TTC549 (cell line): ENCODE measurements at regions not wholly inside any gene's neighbourhood (a gene's known extent, or its start where the extent isn't known, plus 50 kb on each side); places are given as distances from the start of the nearest gene placed in this dataset.

Experiments used
- FAIRE-seq: peaks from 2 replicates; lab custom pipeline; 2012; peaks lifted over from hg19 to GRCh38; lab: Jason Lieb, UNC

DNA sequence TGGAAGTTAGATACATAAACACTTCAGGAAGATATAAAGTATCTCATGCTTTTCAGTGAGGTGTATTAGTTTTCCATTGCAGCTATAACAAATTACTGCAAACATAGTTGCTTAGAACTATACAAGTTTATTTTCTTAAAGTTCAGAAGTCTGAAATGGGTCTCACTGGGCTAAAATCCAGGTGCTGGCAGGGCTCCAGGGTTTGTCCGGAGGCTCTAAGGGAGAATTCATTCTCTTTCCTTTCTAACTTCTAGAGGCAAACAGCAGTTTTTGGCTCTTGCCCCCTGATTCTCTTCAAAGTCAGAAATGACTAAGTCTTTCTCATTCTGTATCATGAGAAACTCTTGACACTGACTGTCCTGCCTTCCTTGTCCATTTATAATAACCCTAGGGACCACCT is 138.8 kb downstream of the AASDHPPT start:
- FAIRE-seq, result no peak

DNA sequence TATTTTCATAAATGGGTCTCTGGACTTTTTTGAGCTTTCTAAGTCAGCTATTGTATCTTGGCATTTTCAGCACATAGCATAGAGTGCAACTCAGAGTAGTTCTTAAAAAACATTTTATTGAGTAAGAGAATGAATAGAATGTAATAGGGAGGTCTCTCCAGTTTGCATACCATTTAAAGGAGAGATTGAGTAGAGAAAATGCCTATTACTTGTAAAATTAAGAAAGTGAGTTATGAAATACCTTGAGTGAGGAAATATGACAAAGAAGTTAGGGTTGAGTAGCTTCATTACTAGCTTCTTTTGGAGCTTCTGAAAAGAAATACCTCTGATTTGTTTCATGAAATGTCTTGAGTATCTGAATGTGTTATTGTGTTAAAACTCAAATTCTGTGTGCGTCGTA is 140.0 kb downstream of the AASDHPPT start:
- no peak for FAIRE-seq

DNA sequence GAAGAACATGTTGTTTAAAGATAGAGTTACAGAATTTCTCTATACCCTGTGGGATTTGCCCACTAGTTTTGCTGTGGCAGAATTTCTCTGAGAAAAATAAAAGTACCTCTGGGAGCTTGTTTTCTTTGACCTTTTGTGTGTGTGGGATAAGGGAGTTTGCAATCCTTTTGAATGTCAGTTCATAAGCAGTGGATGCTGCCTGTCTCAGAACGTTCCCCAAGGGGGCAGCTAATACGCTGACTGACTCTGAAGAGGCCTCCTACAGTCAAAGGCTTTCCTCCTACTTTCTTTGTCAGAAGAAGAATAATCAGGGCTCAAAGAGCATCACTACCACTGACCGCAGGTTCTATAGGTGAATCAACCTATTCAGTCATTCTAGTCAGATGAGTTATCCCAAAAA is 140.6 kb downstream of the AASDHPPT start:
- no peak for FAIRE-seq

DNA sequence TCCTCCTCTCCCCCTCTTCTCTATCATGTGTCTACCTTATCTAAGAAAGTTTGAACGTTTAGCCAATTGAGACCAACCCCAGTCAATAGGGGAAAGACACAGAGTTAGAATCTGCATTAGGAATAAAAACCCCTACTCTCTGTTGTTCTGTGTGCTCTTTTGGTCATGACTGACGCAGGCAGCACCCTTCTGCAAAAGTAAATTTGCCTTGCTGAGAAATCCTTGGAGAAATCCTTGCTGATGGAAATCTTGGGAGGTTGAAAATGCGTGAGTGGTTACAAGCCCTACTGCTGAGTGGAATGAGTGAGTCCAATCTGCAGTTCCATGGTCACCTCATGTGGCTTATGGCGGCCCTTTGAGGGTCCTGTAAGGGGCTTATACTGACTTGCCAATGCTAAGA is 145.2 kb downstream of the AASDHPPT start:
- no peak for FAIRE-seq

DNA sequence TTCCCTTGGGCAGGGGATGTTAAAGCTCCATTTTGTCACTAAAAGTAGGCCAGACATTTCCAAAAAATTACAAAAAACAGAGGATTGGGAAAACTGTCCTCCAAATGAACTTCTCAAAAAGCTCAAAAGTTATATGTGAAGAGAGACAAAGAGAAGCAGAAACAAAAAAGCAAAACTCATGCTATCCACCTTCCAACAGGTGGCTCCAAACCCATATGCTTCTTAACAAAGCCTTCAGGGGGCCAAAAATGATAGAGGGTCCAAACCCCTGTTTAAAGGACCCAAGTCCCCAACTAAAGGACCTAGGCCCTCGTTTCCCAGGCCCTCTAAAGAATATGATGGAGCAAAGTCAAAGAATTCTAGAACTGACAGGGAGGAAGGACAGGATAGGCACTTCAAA is 146.7 kb downstream of the AASDHPPT start:
- no peak for FAIRE-seq

DNA sequence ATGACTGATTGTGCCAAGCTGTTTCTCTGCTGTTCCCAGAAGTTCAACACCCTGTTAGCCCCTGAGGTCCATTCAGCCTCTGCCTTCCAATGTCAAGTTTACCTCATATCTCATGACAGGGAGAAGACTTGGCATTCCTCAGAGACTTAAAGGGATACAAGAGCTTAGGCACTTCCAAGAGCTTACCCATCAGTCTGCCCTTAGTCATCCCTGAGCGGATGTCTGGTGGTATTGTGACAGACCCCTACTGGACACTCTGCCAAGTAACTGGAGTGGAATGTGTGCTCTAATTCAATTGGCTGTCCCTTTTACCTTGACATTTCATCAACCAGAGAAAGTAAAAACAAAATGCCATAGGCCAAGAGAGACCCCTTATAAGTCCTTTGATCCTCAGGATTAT is 151.5 kb downstream of the AASDHPPT start:
- no peak for FAIRE-seq

DNA sequence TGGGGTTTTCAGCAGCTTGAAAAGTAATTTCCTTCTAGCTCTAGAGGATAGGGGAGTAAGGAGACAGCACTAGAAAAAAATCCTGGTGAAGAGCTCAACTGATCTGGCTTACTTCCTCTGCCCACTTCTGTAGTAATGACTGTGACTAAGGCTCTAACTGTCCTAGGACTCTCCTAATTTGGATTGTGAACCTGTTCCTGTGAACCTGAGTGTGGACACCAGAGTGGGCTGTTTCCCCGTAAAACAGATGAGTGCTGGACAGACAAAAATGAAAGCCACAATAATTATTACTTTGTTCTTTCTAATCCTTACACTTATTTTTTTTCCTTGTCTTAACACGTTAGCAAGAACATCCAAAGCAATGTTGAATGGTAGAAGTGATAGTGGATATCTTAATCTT is 154.1 kb downstream of the AASDHPPT start:
- no peak for FAIRE-seq

DNA sequence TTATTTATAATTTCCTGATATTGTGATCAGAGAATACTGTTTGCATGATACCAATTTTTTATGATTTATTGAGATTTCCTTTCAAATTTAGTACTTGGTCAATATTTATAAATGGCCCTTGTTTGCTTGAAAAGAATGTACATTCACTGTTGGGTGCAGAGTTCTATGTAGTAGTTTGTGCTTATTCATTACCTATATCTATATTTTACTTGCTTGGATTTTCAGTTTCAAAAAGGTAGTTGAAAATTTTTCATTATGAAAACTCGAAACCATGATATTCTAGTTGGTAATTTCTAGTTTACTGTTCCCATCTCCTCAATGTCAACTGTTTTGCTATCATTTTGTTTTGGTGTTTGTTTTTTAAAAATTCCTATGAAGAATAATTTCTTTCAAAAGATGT is 155.7 kb downstream of the AASDHPPT start:
- FAIRE-seq, result no peak

DNA sequence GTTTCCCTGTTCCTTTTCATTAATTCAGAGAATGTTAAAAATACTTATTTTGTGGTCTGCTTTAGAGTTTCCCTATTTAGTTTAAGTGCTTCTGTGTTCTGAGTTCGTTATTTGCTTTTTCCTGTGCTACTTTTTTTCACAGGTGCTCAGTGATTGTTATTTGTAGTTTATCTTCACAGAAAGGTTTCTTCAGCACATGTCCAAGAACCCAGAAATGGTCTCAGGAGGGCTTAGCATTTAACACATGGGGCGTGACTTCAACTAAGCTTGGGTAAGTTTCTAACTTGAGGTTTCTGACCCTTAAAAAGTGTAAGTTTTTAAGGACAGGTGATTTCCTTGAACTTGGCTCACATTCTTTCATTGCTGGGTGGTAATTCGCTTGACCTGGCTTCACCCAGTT is 157.3 kb downstream of the AASDHPPT start:
- no peak for FAIRE-seq

DNA sequence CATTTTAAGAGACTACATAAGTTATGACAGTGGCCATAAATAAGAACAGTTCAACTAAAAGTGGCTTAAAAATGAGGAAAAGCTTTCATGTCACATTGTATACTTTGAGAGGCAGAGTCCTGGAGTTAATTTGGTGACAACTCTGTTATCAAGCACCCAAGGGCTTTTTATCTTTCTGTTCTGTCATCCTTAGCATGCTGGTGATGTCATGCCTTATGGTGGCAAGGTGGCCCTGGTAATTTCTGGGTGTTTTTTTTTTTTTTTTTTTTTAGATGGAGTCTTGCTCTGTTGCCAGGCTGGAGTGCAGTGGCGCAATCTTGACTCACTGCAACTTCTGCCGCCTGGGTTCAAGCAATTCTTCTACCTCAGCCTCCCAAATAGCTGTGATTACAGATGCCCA is 158.8 kb downstream of the AASDHPPT start:
- FAIRE-seq, result no peak

DNA sequence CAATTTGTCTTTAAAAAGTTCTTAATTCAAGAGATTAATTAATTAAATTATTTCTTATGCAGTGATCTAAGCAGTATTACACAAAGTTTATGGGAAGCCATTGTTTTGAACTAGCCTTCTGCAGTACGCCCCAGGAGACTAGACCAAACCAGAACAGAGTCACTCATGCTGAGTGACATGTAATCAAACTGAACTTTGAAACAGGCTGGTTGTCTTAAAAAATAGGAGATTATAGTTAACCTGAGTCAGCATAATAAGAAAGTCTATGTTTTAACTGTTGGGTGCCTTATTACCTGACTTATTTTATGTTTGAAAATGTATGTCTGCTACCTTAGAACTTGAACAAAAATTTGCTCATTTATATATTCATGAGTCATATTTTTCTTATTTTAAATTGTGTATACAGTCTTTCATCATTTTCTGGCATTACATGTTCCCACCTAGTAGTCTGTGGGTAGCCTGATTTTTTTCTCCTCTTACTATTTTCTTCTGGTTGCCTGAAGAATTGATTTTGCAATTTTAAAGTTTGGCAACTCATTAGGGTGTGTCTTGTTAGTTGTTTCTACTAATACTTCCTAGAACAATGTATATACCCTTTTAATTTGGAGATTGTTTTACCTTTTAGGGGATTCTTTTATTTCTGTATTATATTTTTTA is 161.4 kb downstream of the AASDHPPT start:
- no peak for FAIRE-seq

DNA sequence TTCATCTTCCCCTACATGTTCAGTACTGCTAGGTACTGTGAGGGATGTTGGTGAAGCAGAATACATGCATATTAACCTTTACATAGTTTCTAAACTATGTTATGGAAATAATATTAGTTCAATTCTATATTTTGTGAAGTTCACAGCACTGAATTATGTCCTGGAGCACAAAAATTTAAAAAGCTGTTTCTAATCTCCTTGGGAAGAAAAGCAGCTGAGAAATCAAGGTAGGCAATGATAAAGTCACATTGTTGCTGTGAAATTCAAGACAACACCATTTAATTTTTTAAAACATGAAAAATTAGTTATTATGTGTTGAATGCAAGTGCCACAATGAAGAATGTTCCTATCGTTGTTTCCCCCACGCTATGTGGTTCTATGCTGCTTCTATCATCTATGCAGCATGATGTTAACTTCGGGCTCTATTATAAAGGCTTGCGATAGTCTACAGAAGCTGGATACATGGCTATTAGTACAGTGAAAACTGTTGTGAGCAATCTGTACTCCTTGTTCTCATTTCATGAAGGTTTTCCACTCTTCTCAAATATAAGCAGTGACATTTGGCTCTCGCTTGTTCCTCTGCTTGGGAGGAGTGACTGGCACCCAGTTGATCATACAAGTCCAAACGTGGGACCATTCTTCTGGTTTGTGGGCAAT is 164.3 kb downstream of the AASDHPPT start:
- FAIRE-seq, result no peak

DNA sequence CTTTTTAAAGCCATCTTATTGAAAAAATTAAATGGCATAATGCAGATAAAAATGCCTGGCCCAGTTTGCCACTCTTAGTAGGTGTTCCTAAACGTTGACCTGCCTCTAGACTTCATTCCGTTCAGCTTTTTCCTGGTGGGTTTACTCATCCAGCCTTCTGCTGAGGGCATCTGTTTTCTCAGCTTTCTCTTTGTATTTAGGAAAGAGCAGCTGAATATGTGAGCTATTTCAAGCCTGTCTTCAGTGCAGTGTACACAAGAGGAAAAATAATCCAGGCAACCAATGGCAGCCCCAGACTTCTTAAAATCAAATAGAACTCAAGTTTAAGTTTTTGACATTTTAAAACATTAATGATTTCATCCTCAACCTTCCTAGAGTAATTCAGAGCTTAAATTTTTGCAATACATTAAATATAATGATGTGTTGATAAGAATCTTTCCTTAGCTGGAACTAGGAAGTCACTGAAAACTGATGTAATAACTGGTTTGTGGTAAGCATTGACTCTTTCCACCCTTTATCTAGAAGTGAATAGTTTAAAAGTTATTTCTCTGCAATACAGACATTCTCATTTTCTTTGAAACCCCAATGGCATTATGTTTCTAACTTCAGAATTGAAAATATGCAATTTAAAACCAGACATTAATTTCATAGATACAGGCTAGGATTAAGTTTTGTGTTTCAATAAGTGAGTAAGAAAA is 165.4 kb downstream of the AASDHPPT start:
- FAIRE-seq, result no peak

DNA sequence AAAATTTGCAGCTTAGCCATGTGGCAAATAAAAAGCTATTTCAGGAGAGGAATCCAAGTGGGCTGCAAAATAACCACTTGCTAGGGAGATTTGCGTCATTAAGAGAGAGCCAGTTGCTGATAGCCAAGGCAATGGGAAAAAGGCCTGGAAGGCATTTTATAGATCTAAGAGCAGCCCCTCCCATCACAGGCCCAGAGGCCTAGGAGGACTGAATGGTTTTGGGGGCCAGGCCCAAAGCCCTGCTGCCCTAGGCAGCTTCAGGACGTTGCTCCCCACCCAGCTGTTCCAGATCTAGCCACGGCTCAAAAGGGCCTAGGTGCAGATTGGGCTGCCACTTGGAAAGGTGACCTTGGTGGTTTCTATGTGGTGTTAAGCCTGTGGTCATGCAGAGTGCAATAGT is 169.0 kb downstream of the AASDHPPT start:
- FAIRE-seq, result no peak

DNA sequence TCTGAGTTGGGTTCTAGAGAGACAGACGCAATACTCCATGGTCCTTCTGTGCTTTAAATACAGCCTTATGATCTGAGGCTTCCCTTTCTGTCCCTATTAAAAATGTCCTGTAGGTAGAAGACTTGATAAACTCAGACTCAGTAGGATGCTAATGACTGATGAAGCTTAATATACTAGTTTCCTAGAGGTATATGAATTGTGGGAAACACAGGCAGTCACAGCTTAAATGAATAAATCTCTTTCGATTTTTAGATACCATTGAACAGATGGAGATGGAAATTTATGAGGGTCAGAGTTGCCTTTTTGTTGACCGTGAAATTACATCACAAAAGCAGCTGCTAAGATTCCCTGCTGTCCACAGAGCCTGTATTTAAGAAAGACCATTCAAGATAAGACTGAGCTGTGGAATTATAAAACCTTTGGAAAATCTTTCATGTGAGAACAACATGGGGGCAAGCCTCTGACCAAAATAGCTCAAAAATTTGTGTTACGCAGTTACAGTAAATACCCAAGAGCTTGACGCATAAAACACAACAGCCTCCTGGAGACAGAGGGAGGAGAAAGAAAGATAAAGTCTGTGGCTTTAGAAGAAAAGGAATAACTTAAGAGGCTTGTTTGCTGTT is 172.3 kb downstream of the AASDHPPT start:
- FAIRE-seq, result no peak

DNA sequence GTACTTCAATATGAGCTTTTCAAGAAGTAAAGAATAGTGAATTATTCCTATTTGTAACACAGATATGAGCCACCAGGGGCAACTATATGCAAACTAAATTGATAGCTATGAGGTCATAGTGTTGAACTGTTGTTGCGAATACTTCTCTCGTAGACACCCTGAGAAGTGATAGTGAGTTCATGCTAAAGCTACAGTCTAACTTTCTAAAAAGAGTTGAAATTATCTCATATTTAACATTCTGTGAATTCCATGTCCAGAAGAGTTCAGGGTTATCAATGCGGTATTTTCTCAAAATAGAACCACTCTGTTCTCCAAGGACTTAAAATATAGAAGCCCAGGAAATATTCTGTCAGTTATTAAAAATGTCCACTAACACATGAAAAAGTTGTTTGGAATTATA is 185.4 kb downstream of the AASDHPPT start:
- FAIRE-seq, result no peak

DNA sequence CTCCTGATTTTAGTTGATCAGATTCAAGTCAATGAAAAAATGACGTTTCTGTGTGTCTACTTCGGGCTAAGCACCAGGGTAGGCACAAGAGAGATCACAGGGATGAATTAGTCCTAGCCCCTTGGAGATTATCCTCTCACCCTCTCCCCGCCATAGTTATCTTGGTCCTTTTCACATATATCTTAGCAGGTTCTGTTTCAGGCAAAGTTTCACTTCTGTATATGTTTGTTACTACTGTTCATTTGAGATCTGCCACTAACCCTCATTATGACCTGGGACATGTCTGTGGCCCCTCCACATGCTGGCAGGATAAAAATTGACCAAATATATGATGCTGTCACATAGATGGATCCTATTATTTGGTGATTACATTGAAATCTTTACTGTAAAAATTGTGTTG is 186.1 kb downstream of the AASDHPPT start:
- FAIRE-seq, result no peak

DNA sequence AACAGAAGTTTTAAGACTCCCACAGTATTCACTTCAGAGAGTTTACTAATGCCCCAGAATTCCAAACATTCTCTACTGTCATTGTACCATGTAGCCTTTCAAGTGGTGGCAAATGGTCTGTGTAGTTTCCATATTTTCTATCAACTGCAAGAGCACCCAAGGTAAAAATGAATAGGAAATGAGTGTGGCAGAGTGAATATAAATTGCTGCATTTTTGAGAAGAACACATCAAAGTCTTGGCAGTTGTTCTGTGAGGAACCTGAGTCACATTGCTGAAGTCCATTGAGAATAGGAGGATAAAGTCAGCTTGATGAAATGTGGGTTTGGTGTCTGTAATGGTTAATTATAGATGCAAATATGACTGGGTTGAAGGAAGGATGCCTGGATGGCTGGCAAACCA is 193.6 kb downstream of the AASDHPPT start:
- FAIRE-seq, result no peak

DNA sequence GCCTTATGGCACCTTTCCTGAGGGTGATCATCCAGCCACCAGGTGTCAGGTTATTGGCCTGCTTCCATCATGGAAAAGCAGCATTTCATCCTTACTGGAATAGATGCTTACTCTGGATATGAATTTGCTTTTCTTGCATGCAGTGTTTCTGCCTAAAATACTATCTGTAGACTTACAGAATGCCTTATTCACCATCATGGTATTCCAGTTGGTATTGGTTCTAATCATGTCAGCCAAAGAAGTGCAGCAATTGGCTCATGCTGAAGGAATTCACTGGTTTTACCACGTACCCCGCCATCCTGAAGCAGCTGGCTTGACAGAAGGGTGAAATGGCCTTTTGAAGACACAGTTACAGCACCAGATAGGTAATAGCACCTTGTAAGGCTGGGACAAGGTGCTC is 194.2 kb downstream of the AASDHPPT start:
- FAIRE-seq, result no peak

DNA sequence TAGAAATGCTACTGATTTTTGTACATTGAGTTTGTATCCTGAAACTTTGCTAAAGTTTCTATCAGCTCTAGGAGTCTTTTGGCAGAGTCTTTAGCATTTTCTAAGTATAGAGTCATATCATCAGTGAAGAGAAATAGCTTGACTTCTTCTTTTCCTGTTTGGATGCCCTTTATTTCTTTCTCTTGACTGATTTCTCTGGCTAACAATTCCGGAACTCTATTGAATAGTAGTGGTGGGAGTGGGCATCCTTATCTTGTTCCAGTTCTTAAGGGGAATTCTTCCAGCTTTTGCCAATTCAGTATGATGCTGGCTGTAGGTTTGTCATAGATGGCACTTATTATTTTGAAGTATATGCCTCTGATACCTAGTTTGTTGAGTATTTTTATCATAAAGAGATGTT is 197.7 kb downstream of the AASDHPPT start:
- FAIRE-seq, result no peak

DNA sequence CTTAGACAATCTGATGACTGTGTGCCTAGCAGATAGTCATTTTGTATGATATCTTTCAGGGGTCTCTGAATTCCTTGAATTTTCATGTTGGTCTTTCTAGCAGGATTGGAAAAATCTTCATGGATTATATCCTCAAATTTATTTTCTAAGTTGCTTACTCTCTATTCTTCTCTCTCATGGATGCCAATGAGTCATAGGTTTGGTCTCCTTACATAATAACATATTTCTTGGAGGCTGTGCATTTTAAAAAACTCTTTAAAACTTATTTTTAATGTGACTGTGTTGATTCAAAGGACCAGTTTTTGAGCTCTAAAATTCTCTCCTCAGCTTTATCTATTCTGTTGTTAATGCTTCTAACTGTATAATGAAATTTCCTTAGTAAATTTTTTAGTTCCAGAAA is 198.7 kb downstream of the AASDHPPT start:
- no peak for FAIRE-seq

DNA sequence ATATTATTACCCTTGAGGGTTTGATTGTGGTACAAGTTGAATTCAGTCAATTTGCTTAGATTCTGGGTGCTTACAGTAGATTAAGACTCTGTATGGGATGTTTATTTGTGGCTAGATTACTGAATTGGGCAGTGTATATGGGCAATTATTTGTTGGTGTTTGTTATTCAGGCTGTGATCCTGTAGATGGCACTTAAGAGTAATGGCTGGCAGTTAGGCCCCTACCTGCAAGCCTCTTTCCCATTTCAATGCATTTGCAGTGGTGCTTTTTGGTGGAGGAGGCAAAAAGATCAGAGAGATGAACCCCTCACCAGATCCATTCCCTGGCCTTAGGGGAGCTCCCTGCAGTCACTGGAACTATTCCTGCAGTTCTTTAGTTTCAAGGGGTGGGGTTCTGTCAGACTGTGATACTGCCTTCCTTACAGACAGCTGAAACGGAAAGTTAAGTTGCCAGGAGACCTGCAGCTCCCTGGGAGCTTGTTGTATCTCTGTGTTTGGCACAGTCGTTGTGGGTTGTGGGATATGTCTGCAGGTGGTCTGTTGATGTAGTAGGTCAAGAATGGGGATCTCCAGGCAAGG is 199.5 kb downstream of the AASDHPPT start:
- FAIRE-seq, result no peak

DNA sequence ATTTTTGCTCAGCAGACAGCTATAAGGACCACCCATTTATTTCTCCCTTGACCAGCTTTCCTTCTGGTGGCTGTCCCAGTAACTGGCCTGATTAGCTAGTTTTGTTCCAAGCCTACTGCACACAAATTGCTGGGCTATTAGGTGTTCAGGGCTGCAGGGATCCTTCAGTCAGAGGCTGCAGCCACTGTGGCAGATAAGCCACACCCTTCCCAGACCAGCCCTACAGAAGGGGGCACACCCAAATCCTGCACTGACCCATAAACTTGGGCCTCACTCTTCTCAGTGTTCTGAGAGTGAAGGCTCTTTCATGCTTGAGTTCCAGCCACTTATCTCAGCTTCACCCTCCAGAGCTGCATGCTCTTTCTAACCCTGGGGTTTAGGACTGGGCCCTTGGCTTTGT is 200.0 kb downstream of the AASDHPPT start:
- no peak for FAIRE-seq
